Stimulated activated CD8-positive, alpha-beta memory T cell treated with anti-CD3 and anti-CD28 coated beads, Interleukin-15, amount 100 ng/mL, for 24 hours (primary cell): ENCODE measurements at regions not wholly inside any gene's neighbourhood (a gene's known extent, or its start where the extent isn't known, plus 50 kb on each side); places are given as distances from the start of the nearest gene placed in this dataset.
"Not testable (repeated sequence)": the region's sequence is repeated elsewhere in the genome, so short reads cannot be mapped to it uniquely, and the experiment has no call there.

ENCODE experiments used
- DNase-seq: peaks from one replicate; pipeline ENCODE4 v3.0.0-alpha.2; 2020; ENCODE audit warnings: low read depth

DNA sequence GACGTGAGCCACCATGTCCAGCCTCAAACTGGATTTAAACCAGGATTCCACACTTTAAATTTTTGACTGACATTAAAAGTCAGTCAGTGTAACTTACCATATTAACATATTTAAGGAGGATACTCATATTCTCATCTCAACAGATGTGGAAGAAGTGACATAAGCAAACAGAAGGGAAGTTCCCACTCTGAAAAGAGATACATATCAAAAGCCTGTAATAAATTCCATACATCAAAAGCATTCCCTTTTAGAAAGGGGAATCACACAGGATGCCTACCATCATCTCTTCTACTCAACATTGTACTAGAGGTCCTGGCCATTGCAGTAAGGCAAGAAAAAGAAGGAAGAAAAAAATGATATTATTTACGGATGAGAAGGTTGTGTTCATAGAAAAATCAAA, 618.2 kb upstream of the DIPK2B start:
- DNase-seq, result no peak

DNA sequence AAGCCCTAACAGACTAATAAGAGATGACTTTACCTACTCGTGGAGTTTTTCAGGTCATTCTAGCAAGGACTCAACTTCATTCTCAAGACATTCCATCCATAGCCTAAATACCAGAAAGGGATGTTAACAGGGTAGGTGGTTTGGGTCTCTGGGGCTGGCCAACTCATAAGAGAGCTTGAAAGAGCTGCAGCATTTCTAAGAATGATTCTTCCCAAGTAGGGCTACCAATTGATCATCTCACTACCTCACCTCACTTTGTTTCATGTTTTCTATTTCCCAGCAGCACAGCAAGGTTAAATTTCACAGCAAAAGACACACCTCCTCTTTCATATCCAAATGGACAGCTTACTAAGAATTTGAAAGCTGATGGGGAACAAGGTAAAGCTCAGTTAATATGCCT, 614.8 kb upstream of the DIPK2B start:
- no peak for DNase-seq

- no peak for DNase-seq
Observed at GRCh38 chrX:45811326-45811725, 610.6 kb upstream of the DIPK2B start.

- no peak for DNase-seq
Observed at GRCh38 chrX:45807572-45808425, 607.1 kb upstream of the DIPK2B start.

DNA sequence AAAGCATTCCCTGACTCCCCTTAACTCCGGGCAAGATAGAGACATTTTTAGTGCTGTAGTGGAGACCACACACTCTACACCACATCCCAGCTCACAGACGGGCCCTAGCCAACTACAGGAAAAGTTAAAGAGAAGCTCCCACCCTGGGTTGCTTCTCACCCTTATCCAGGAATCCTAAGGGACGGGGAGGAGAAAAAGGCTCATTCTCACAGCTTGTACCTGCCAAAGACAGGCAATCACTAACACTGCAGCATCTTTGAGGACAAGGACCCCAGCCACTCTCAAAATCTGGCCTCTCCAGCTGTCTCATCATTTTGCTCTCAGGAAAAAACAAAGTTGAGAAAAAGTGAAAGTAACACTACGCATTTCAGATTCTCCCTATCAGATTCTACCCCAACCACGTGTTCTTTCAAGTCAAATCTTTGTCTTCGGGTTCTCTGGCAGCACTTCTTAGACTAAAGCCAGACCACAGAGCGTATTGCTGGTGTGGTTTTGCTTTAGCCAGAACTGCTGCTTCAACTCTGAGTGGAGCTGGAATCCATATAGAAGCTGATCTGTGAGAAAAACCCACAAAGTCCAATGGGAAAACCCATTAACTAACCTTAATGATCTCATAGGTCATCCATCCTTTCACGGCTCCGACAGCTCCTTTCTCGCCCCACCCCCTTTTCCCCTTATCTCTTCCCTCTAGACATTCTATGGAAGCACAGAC, 605.9 kb upstream of the DIPK2B start:
- no peak for DNase-seq

- no peak for DNase-seq
Observed at GRCh38 chrX:45804276-45804675, 603.6 kb upstream of the DIPK2B start.

DNA sequence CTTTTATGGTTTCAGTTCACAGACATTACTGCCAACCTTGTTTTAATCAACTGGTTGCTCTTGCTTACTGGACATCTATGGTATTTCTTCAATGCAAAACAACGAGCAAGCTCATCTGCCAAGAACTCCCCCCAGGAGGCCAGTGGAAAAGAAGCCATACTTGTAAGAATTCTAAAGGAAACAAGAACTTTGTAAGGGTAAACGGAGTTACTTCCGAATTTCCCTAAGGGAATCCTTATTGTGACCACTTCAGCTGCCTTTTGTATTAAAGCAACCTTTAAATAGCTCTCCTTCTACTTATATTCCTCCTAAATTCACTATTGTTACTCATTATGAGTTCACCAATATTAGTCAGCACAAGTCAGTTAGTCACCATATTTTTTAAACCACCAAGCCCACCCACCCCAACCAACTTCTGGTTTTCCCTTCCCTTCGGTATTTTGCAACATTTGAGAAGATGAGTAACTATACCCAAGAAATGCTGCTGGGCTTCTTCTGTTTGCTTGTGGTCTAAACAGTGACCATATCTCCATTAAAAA, 602.8 kb upstream of the DIPK2B start:
- DNase-seq, result no peak

DNA sequence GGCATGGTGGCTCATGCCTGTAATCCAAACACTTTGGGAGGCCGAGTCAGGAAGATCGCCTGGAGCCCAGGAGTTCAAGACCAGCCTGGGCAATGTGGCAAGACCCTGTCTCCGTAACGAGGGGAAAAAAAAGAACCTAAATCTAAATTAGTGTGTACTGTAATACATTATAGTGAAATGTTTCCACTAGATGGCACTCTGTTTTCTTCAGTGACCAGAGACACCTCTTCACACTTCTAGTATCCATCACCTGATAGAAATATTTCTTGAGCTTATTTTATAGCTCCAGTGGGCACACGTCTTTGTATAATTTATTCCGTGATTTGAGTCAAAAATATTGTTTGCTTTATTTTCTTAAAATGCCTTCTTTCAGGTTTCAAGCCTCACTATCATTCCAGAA, 600.9 kb upstream of the DIPK2B start:
- DNase-seq, result no peak

GRCh38 chrX:45800746-45801453, 600.2 kb upstream of the DIPK2B start:
- not testable (repeated sequence) for DNase-seq

DNA sequence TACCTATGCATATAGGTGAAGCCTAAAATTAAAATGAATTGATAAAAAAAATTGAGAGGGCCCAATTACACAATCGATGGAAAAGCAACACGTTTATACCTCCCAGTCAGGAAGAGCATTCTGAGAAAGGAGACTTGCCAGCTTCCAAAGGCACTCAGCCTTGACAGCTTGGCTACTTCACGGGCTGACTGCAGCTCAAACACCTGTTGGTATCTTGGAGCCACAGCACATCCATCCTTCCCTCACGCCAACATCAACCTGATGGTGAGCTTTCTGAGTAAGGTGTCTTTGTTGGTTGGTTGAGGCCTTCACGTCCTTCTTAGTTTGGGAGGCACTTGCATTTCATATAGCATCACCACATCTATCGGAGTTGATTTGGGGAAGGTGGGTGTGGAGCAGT, 598.9 kb upstream of the DIPK2B start:
- no peak for DNase-seq

DNA sequence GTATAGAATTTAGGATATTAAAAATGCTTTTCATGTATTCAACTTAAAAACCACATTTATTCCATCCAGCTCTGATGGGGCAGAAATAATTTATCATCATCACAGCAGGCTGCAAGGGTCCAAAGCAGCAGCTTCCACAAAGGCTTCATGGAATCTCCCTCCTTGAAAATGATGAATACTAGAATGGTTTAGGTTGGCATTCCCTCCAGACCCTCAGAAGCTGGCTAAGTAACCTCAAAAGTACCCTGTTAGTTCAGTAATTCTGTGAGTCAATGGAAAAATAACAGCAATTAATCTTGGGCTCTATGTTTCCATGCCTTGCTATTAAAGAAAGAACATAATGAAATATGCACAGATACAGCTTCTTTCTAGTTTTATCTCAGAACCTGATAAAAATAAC, 594.9 kb upstream of the DIPK2B start:
- no peak for DNase-seq

GRCh38 chrX:45794995-45795337, 594.3 kb upstream of the DIPK2B start:
- no peak for DNase-seq

DNA sequence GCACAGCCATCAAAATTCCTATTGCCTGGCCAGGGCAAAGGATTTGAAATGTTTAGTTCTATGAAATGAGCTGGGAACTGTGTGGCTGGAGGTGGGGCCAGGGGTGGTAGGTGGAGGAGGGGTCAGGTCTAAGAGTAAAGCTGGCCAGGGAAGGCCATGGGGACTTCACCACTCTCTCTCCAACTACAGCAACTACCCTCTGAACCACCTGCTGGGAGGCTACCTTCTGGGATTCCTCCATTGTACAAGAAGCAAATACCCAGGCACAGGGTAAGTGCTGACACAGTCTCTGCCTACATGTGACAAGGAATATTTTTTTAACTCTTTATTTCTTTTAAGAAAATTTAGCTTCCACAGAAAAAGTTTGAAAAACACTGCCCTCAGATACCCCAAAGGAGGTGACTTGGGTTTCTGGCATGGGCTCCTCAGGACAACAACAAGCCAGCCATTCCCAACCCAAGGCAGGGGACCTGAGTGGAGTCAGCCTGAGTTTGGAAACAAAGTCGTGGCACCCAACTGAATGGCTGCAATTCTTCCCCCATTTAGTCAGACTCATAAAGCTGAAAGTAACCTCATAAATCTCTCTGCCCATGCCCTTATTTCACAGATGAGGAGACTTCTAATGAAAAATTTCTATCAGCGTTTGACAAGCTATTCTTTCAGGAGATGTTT, 593.8 kb upstream of the DIPK2B start:
- no peak for DNase-seq

DNA sequence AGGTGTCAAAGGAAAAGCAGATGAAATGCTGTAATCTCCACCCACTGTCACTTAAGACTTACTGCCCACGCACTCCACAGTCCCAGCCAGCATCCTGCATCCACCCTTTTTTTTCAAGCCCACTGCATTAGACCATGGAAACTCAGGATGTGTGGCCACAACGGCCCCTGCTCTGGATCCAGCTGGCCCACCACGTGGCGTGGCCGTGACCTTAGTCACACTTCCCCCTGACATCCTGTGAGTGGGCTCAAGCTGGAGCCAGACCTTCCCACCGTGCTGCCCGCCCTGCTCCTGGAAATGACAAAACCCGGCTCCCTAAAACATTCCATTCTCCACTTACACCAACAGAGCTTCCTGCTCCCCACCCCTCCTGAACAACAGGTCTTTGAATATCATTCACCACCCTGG, 588.3 kb upstream of the DIPK2B start:
- DNase-seq, result no peak

- no peak for DNase-seq
Observed at GRCh38 chrX:45788315-45788714, 587.6 kb upstream of the DIPK2B start.

GRCh38 chrX:45784590-45784989, 583.9 kb upstream of the DIPK2B start:
- no peak for DNase-seq

DNA sequence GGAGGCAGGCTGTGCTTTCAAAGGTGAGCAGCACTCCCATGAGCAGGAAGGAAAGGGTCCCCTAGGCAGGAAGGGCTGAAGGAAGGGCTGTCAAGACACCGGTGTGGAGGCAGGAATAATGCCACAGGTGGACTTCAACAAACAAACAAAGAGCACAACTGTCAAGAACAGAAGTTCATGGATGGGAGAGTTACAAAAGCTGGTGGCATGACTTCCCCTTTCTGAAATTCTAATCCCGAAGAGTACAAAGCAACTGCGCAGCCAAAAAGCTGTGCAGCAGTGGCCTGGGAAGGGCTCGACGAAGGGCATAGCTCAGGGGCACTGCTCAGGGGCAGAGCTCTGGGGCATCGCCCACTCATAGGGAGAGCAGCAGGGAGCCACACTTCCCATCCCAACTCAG, 582.3 kb upstream of the DIPK2B start:
- no peak for DNase-seq

DNA sequence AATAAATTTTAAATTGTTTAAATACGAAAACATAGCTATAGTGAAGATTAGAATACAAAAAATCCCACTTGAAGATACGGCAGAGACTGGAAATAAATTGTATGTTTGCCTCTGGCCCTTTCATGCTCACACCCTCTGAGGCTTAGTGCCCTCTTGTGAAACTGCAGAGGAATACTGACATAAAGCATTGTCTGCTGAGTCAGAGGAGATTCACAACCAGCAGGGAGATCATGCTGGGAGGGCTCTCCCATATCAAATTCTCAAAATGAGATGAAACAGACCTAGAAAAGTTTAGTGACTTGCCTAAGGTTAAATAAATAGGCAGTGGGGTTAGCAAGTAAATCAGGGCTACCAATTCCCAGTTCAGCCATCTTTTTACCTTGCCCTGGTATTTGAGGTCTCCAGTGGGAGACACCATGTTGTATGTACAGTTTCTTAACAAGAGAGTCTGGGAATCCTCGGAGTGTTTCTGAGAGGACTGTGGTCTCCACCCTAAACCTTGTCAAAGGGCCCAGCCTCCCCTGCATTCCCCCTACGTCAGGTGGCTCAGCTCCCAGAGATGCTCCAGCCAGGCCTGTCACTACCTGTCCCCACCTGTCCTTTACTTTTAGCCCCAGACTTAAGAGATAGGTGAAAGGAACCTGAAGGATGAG, 581.4 kb upstream of the DIPK2B start:
- no peak for DNase-seq

DNA sequence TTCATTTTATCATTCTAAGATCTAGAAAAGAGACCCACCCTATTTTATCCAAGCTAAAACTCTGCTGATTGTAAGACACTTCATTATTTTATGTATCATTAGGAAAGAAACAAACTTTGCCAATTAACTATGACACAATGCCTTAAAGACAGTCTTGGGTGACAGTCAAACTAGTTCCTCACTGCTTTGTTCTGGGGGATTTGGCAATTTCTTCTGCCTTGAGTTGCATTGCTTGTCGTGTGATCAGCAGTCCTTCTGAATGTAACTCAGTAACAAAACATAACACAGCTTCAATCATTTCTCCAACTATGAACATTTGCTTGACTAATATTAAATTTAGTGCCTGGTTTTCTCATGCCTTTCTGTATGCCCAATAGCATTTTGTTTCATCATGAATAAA, 577.9 kb upstream of the DIPK2B start:
- no peak for DNase-seq

DNA sequence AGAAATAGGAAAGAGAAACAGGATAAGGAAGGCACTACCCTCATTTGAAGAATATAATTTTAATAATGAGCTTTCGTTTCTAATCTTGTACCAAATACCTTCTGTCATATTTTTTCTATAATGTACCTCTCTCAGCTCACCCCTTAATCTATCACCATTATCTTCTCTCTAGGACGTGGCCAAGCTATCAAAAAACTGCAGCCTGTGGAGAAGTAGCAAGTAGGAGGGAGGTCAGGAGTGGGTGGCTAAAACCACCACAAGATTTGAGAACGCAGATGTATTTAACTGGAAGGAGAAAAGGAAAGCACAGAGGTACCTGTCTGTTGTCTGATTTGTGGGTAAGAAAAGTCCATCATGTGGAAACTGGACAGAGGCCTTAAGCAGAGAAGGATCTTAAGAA, 576.7 kb upstream of the DIPK2B start:
- no peak for DNase-seq

- DNase-seq, result no peak
Observed at GRCh38 chrX:45775468-45775867, 574.8 kb upstream of the DIPK2B start.

- no peak for DNase-seq
Observed at GRCh38 chrX:45774961-45775360, 574.3 kb upstream of the DIPK2B start.
